ENCODE measurements at regions not wholly inside any gene's neighbourhood (a gene's known extent, or its start where the extent isn't known, plus 50 kb on each side); places are given as distances from the start of the nearest gene placed in this dataset.

GRCh38 chr10:3616880-3617279, 168.1 kb downstream of the KLF6 start:
- H3K9me3 ChIP-seq (ENCODE audit: control insufficient read depth, low read length), result no peaks in the 10 kb centered on the region
- H3K4me3 ChIP-seq (ENCODE audit: insufficient read depth, low read depth, low read length), result no peak overlapping the region
- H3K36me3 ChIP-seq (ENCODE audit: control insufficient read depth, insufficient read depth, low read length), result no peaks in the 10 kb centered on the region
- H3K27ac ChIP-seq (ENCODE audit: insufficient read depth, low read depth, low read length, poor library complexity, severe bottlenecking), result no peak overlapping the region
- no peaks in the 10 kb centered on the region for H3K27me3 ChIP-seq (ENCODE audit: control insufficient read depth, insufficient read depth, low read length, poor library complexity, severe bottlenecking)
- H3K4me1 ChIP-seq (ENCODE audit: control insufficient read depth, insufficient read depth, low read length), result no peaks in the 10 kb centered on the region

- Histone ChIP-seq H3K27ac (ENCODE audit: insufficient read depth, low read depth, low read length, poor library complexity, severe bottlenecking) (no peak overlapping the region), H3K4me1 (ENCODE audit: control insufficient read depth, insufficient read depth, low read length) (no peaks in the 10 kb centered on the region), H3K4me3 (ENCODE audit: insufficient read depth, low read depth, low read length) (no peak overlapping the region), H3K36me3 (ENCODE audit: control insufficient read depth, insufficient read depth, low read length) (no peaks in the 10 kb centered on the region), H3K27me3 (ENCODE audit: control insufficient read depth, insufficient read depth, low read length, poor library complexity, severe bottlenecking) (no peaks in the 10 kb centered on the region), H3K9me3 (ENCODE audit: control insufficient read depth, low read length) (no peaks in the 10 kb centered on the region)
- WGBS, 2 experiments, result no CpG with 5 or more reads among the region's 1 CpG
Measured at GRCh38 chr10:3613318-3613717, 171.7 kb downstream of the KLF6 start.

GRCh38 chr10:3612183-3613001, 172.6 kb downstream of the KLF6 start:
- Histone ChIP-seq H3K4me1 (ENCODE audit: control insufficient read depth, insufficient read depth, low read length) (no peaks in the 10 kb centered on the region), H3K4me3 (ENCODE audit: insufficient read depth, low read depth, low read length) (no peak overlapping the region), H3K9me3 (ENCODE audit: control insufficient read depth, low read length) (no peaks in the 10 kb centered on the region), H3K36me3 (ENCODE audit: control insufficient read depth, insufficient read depth, low read length) (no peaks in the 10 kb centered on the region), H3K27ac (ENCODE audit: insufficient read depth, low read depth, low read length, poor library complexity, severe bottlenecking) (no peak overlapping the region), H3K27me3 (ENCODE audit: control insufficient read depth, insufficient read depth, low read length, poor library complexity, severe bottlenecking) (no peaks in the 10 kb centered on the region)
- 82 to 96% methylated on average over 2 of the region's 3 CpGs for WGBS, 2 experiments

- H3K27ac ChIP-seq (ENCODE audit: insufficient read depth, low read depth, low read length, poor library complexity, severe bottlenecking), result no peak overlapping the region
- H3K9me3 ChIP-seq (ENCODE audit: control insufficient read depth, low read length), result no peaks in the 10 kb centered on the region
Measured at GRCh38 chr10:3606309-3606708, 178.7 kb downstream of the KLF6 start.

GRCh38 chr10:3605882-3606281, 179.1 kb downstream of the KLF6 start:
- H3K9me3 ChIP-seq (ENCODE audit: control insufficient read depth, low read length), result no peaks in the 10 kb centered on the region
- no peaks in the 10 kb centered on the region for H3K36me3 ChIP-seq (ENCODE audit: control insufficient read depth, insufficient read depth, low read length)
- no peaks in the 10 kb centered on the region for H3K4me1 ChIP-seq (ENCODE audit: control insufficient read depth, insufficient read depth, low read length)
- H3K27me3 ChIP-seq (ENCODE audit: control insufficient read depth, insufficient read depth, low read length, poor library complexity, severe bottlenecking), result no peaks in the 10 kb centered on the region
- WGBS, 2 experiments, result 80% methylated on average over 1 of the region's 2 CpGs; no CpG with 5 or more reads in 1 of the 2 experiments
- H3K27ac ChIP-seq (ENCODE audit: insufficient read depth, low read depth, low read length, poor library complexity, severe bottlenecking), result no peak overlapping the region
- no peak overlapping the region for H3K4me3 ChIP-seq (ENCODE audit: insufficient read depth, low read depth, low read length)

More at GRCh38 chr10:3606309-3606708, 178.7 kb downstream of the KLF6 start:
- no peaks in the 10 kb centered on the region for H3K27me3 ChIP-seq (ENCODE audit: control insufficient read depth, insufficient read depth, low read length, poor library complexity, severe bottlenecking)
- H3K4me3 ChIP-seq (ENCODE audit: insufficient read depth, low read depth, low read length), result no peak overlapping the region
- H3K4me1 ChIP-seq (ENCODE audit: control insufficient read depth, insufficient read depth, low read length), result no peaks in the 10 kb centered on the region
- WGBS, 2 experiments, result 100% methylated on average over 1 of the region's 1 CpG; no CpG with 5 or more reads in 1 of the 2 experiments
- no peaks in the 10 kb centered on the region for H3K36me3 ChIP-seq (ENCODE audit: control insufficient read depth, insufficient read depth, low read length)

- Histone ChIP-seq H3K9me3 (ENCODE audit: control insufficient read depth, low read length) (no peaks in the 10 kb centered on the region), H3K4me1 (ENCODE audit: control insufficient read depth, insufficient read depth, low read length) (no peaks in the 10 kb centered on the region), H3K27me3 (ENCODE audit: control insufficient read depth, insufficient read depth, low read length, poor library complexity, severe bottlenecking) (no peaks in the 10 kb centered on the region), H3K27ac (ENCODE audit: insufficient read depth, low read depth, low read length, poor library complexity, severe bottlenecking) (no peak overlapping the region), H3K36me3 (ENCODE audit: control insufficient read depth, insufficient read depth, low read length) (no peaks in the 10 kb centered on the region), H3K4me3 (ENCODE audit: insufficient read depth, low read depth, low read length) (no peak overlapping the region)
- WGBS, 2 experiments, result 97% methylated on average over 9 of the region's 9 CpGs
Measured at GRCh38 chr10:3595736-3596135, 189.3 kb downstream of the KLF6 start.

GRCh38 chr10:3593611-3594010, 191.4 kb downstream of the KLF6 start:
- Histone ChIP-seq H3K36me3 (ENCODE audit: control insufficient read depth, insufficient read depth, low read length) (no peaks in the 10 kb centered on the region), H3K27me3 (ENCODE audit: control insufficient read depth, insufficient read depth, low read length, poor library complexity, severe bottlenecking) (no peaks in the 10 kb centered on the region), H3K4me1 (ENCODE audit: control insufficient read depth, insufficient read depth, low read length) (no peaks in the 10 kb centered on the region), H3K4me3 (ENCODE audit: insufficient read depth, low read depth, low read length) (no peak overlapping the region), H3K9me3 (ENCODE audit: control insufficient read depth, low read length) (no peaks in the 10 kb centered on the region), H3K27ac (ENCODE audit: insufficient read depth, low read depth, low read length, poor library complexity, severe bottlenecking) (no peak overlapping the region)
- 90 to 97% methylated on average over 6 of the region's 6 CpGs for WGBS, 2 experiments

- H3K27me3 ChIP-seq (ENCODE audit: control insufficient read depth, insufficient read depth, low read length, poor library complexity, severe bottlenecking), result no peaks in the 10 kb centered on the region
- H3K36me3 ChIP-seq (ENCODE audit: control insufficient read depth, insufficient read depth, low read length), result no peaks in the 10 kb centered on the region
- no peak overlapping the region for H3K27ac ChIP-seq (ENCODE audit: insufficient read depth, low read depth, low read length, poor library complexity, severe bottlenecking)
- H3K4me3 ChIP-seq (ENCODE audit: insufficient read depth, low read depth, low read length), result no peak overlapping the region
- H3K9me3 ChIP-seq (ENCODE audit: control insufficient read depth, low read length), result no peaks in the 10 kb centered on the region
- 89% methylated on average over 7 of the region's 7 CpGs for WGBS, 2 experiments
- no peaks in the 10 kb centered on the region for H3K4me1 ChIP-seq (ENCODE audit: control insufficient read depth, insufficient read depth, low read length)
Measured at GRCh38 chr10:3592424-3592823, 192.6 kb downstream of the KLF6 start.

- no peaks in the 10 kb centered on the region for H3K9me3 ChIP-seq (ENCODE audit: control insufficient read depth, low read length)
- WGBS, 2 experiments, result 84 to 87% methylated on average over 6 of the region's 7 CpGs
Measured at GRCh38 chr10:3588816-3589215, 196.2 kb downstream of the KLF6 start.

GRCh38 chr10:3588346-3588745, 196.7 kb downstream of the KLF6 start:
- no peaks in the 10 kb centered on the region for H3K27me3 ChIP-seq (ENCODE audit: control insufficient read depth, insufficient read depth, low read length, poor library complexity, severe bottlenecking)
- H3K4me3 ChIP-seq (ENCODE audit: insufficient read depth, low read depth, low read length), result no peak overlapping the region
- WGBS, 2 experiments, result 90 to 93% methylated on average over 7 of the region's 7 CpGs
- no peak overlapping the region for H3K27ac ChIP-seq (ENCODE audit: insufficient read depth, low read depth, low read length, poor library complexity, severe bottlenecking)
- H3K36me3 ChIP-seq (ENCODE audit: control insufficient read depth, insufficient read depth, low read length), result no peaks in the 10 kb centered on the region
- H3K9me3 ChIP-seq (ENCODE audit: control insufficient read depth, low read length), result no peaks in the 10 kb centered on the region
- no peaks in the 10 kb centered on the region for H3K4me1 ChIP-seq (ENCODE audit: control insufficient read depth, insufficient read depth, low read length)

More at GRCh38 chr10:3588816-3589215, 196.2 kb downstream of the KLF6 start:
- no peaks in the 10 kb centered on the region for H3K4me1 ChIP-seq (ENCODE audit: control insufficient read depth, insufficient read depth, low read length)
- H3K4me3 ChIP-seq (ENCODE audit: insufficient read depth, low read depth, low read length), result no peak overlapping the region
- H3K27ac ChIP-seq (ENCODE audit: insufficient read depth, low read depth, low read length, poor library complexity, severe bottlenecking), result no peak overlapping the region
- no peaks in the 10 kb centered on the region for H3K27me3 ChIP-seq (ENCODE audit: control insufficient read depth, insufficient read depth, low read length, poor library complexity, severe bottlenecking)
- no peaks in the 10 kb centered on the region for H3K36me3 ChIP-seq (ENCODE audit: control insufficient read depth, insufficient read depth, low read length)

Measured in ectodermal cell (in vitro differentiated cells).